SK-N-MC (cell line): ENCODE measurements at regions not wholly inside any gene's neighbourhood (a gene's known extent, or its start where the extent isn't known, plus 50 kb on each side); places are given as distances from the start of the nearest gene placed in this dataset.

ENCODE experiments used
- EZH2 ChIP-seq: fragments of 200-600 bp; sonication (generic); IDR thresholded peaks from one replicate; pipeline ENCODE4 v1.6.1; 2017; ENCODE audit warnings: antibody characterized with exemption
- FOXP2 ChIP-seq: optimal IDR thresholded peaks from 2 replicates; pipeline ENCODE3; 2011; ENCODE audit warnings: mild to moderate bottlenecking, moderate library complexity; ENCODE audit not compliant: insufficient read depth; ENCODE audit errors: extremely low read length, control extremely low read depth
- POLR2AphosphoS5 ChIP-seq: IDR thresholded peaks from 2 replicates; pipeline ENCODE4 v1.6.1; 2012; ENCODE audit warnings: mild to moderate bottlenecking, low read depth, low read length, borderline replicate concordance

- TF ChIP-seq EZH2 (no peak), POLR2AphosphoS5 (no peak), FOXP2 (no peak)
These were observed 154.6 kb upstream of the CDH2 start for GRCh38 chr18:28331551-28331950.
